GM19238 (cell line): ENCODE measurements at regions not wholly inside any gene's neighbourhood (a gene's known extent, or its start where the extent isn't known, plus 50 kb on each side); places are given as distances from the start of the nearest gene placed in this dataset.
"Not testable (repeated sequence)": the region's sequence is repeated elsewhere in the genome, so short reads cannot be mapped to it uniquely, and the experiment has no call there.

ENCODE experiments used
- DNase-seq: peaks from one replicate; pipeline ENCODE4 v3.0.0; 2011; ENCODE audit warnings: low spot score; ENCODE audit not compliant: insufficient read length

GRCh38 chr9:105098370-105098769 lies 146.1 kb upstream of the SLC44A1 start:
- DNase-seq: no peak

GRCh38 chr9:105103776-105104175 lies 140.7 kb upstream of the SLC44A1 start:
- DNase-seq: no peak

GRCh38 chr9:105114318-105114717 lies 130.1 kb upstream of the SLC44A1 start:
- DNase-seq: no peak

GRCh38 chr9:105114964-105115728 lies 129.3 kb upstream of the SLC44A1 start:
- DNase-seq: no peak

GRCh38 chr9:105116052-105116868 lies 128.2 kb upstream of the SLC44A1 start:
- no peak for DNase-seq

GRCh38 chr9:105117234-105117633 lies 127.2 kb upstream of the SLC44A1 start:
- no peak for DNase-seq

- no peak for DNase-seq
Observed at GRCh38 chr9:105118636-105119035, 125.8 kb upstream of the SLC44A1 start.

- DNase-seq: no peak
Observed at GRCh38 chr9:105119156-105119555, 125.3 kb upstream of the SLC44A1 start.

GRCh38 chr9:105121861-105122430 lies 122.5 kb upstream of the SLC44A1 start:
- DNase-seq: no peak

- DNase-seq: not testable (repeated sequence)
Observed at GRCh38 chr9:105124598-105124997, 119.9 kb upstream of the SLC44A1 start.

- DNase-seq: no peak
Observed at GRCh38 chr9:105126226-105126625, 118.2 kb upstream of the SLC44A1 start.

GRCh38 chr9:105127863-105128220 lies 116.6 kb upstream of the SLC44A1 start:
- peak; percentile 41 for DNase-seq

GRCh38 chr9:105128908-105129600 lies 115.4 kb upstream of the SLC44A1 start:
- DNase-seq: no peak

- DNase-seq: no peak
Observed at GRCh38 chr9:105129731-105130130, 114.7 kb upstream of the SLC44A1 start.

GRCh38 chr9:105131981-105132380 lies 112.5 kb upstream of the SLC44A1 start:
- DNase-seq: no peak

- no peak for DNase-seq
Observed at GRCh38 chr9:105132606-105133005, 111.8 kb upstream of the SLC44A1 start.

GRCh38 chr9:105138306-105138801 lies 106.1 kb upstream of the SLC44A1 start:
- DNase-seq: no peak

GRCh38 chr9:105141146-105141975 lies 103.1 kb upstream of the SLC44A1 start:
- DNase-seq: no peak

- no peak for DNase-seq
Observed at GRCh38 chr9:105141976-105142250, 102.5 kb upstream of the SLC44A1 start.

- DNase-seq: no peak
Observed at GRCh38 chr9:105142406-105143135, 101.9 kb upstream of the SLC44A1 start.
